ENCODE measurements at regions not wholly inside any gene's neighbourhood (a gene's known extent, or its start where the extent isn't known, plus 50 kb on each side); places are given as distances from the start of the nearest gene placed in this dataset.
"Not testable (repeated sequence)": the region's sequence is repeated elsewhere in the genome, so short reads cannot be mapped to it uniquely, and the experiment has no call there.

- H3K27ac ChIP-seq (ENCODE audit: low read depth in 1 of 2, low read length in 1 of 2) = no peak overlapping the region
- H3K9ac ChIP-seq (ENCODE audit: insufficient read depth in 1 of 2, low read length in 2 of 2) = no peak overlapping the region
- H3K4me1 ChIP-seq (ENCODE audit: control insufficient read depth in 5 of 5, insufficient read depth in 5 of 5, low read length in 5 of 5) = no peaks in the 10 kb centered on the region
- no peaks in the 10 kb centered on the region for H3K9me3 ChIP-seq (ENCODE audit: control insufficient read depth in 4 of 4, insufficient read depth in 3 of 4, low read length in 3 of 4)
- peak in 2 of 3 donors; percentile 28 to 29 for DNase-seq
- no peak for ATAC-seq (ENCODE audit: insufficient read depth, low FRiP score)
- no peak overlapping the region for H3K4me3 ChIP-seq
- no peaks in the 10 kb centered on the region for H3K27me3 ChIP-seq (ENCODE audit: control insufficient read depth in 3 of 3, insufficient read depth in 3 of 3, low read length in 2 of 3)
- TF ChIP-seq, protein P1, sequence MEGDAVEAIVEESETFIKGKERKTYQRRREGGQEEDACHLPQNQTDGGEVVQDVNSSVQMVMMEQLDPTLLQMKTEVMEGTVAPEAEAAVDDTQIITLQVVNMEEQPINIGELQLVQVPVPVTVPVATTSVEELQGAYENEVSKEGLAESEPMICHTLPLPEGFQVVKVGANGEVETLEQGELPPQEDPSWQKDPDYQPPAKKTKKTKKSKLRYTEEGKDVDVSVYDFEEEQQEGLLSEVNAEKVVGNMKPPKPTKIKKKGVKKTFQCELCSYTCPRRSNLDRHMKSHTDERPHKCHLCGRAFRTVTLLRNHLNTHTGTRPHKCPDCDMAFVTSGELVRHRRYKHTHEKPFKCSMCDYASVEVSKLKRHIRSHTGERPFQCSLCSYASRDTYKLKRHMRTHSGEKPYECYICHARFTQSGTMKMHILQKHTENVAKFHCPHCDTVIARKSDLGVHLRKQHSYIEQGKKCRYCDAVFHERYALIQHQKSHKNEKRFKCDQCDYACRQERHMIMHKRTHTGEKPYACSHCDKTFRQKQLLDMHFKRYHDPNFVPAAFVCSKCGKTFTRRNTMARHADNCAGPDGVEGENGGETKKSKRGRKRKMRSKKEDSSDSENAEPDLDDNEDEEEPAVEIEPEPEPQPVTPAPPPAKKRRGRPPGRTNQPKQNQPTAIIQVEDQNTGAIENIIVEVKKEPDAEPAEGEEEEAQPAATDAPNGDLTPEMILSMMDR (IDR thresholded peaks at IDR 0.05; ENCODE audit: control extremely low read depth, extremely low read depth) = no peak
- no peaks in the 10 kb centered on the region for H3K36me3 ChIP-seq (ENCODE audit: control insufficient read depth in 4 of 4, insufficient read depth in 4 of 4, low read length in 4 of 4)
- 66 to 70% methylated on average over 2 of the region's 2 CpGs for WGBS, 2 donors
Measured at GRCh38 chr2:35819033-35819432, 536.5 kb upstream of the CRIM1 start.

- H3K9me3 ChIP-seq (ENCODE audit: control insufficient read depth in 4 of 4, insufficient read depth in 3 of 4, low read length in 3 of 4); H3K9ac ChIP-seq (ENCODE audit: insufficient read depth in 1 of 2, low read length in 2 of 2); ATAC-seq (ENCODE audit: insufficient read depth, low FRiP score); H3K27me3 ChIP-seq (ENCODE audit: control insufficient read depth in 3 of 3, insufficient read depth in 3 of 3, low read length in 2 of 3); DNase-seq; H3K27ac ChIP-seq (ENCODE audit: low read depth in 1 of 2, low read length in 1 of 2); H3K36me3 ChIP-seq (ENCODE audit: control insufficient read depth in 4 of 4, insufficient read depth in 4 of 4, low read length in 4 of 4); H3K4me3 ChIP-seq; H3K4me1 ChIP-seq (ENCODE audit: control insufficient read depth in 5 of 5, insufficient read depth in 5 of 5, low read length in 5 of 5): not testable (repeated sequence)
- WGBS, 2 donors = 81 to 88% methylated on average over 2 of the region's 2 CpGs
Measured at GRCh38 chr2:35818359-35818758, 537.2 kb upstream of the CRIM1 start.

DNA sequence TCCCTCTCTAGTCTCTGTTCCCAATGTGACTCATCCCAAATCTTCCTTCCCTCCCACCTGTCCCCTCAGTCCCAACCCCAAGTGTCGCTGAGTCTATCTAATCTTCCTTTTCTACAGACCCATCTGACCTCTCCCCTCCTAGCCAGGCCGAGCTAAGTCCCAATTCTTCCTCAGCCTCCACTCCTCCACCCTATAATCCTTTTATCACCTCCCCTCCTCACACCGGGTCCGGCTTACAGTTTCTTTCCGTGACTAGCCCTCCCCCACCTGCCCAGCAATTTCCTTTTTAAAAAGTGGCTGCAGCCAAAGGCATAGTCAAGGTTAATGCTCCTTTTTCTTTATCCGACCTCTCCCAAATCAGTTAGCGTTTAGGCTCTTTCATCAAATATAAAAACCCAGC lies 541.0 kb upstream of the CRIM1 start:
- not testable (repeated sequence) for ATAC-seq (ENCODE audit: insufficient read depth, low FRiP score); DNase-seq; H3K9me3 ChIP-seq (ENCODE audit: control insufficient read depth in 4 of 4, insufficient read depth in 3 of 4, low read length in 3 of 4); H3K9ac ChIP-seq (ENCODE audit: insufficient read depth in 1 of 2, low read length in 2 of 2); H3K36me3 ChIP-seq (ENCODE audit: control insufficient read depth in 4 of 4, insufficient read depth in 4 of 4, low read length in 4 of 4); H3K27ac ChIP-seq (ENCODE audit: low read depth in 1 of 2, low read length in 1 of 2); H3K4me1 ChIP-seq (ENCODE audit: control insufficient read depth in 5 of 5, insufficient read depth in 5 of 5, low read length in 5 of 5); H3K4me3 ChIP-seq; H3K27me3 ChIP-seq (ENCODE audit: control insufficient read depth in 3 of 3, insufficient read depth in 3 of 3, low read length in 2 of 3)
- 72 to 74% methylated on average over 7 of the region's 7 CpGs for WGBS, 2 donors

DNA sequence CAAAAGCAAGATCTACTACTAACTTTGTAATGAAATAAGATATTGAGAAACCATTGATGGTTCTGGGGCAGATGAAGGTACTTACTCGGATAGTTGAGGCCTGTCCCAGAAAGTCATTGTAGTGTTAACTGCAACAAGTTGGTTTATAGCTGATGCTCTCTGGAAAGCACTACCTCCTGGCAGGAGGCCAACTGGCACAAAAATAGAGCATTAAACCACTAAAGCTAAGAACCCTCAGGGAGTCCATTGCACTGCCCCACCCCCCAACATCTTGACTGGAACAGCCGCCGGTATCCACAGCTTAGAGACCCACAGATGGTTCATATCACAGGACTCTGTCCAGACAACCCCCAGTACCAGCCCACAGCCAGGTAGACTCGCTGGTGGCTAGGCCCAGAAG lies 552.5 kb upstream of the CRIM1 start:
- H3K4me1 ChIP-seq (ENCODE audit: control insufficient read depth in 5 of 5, insufficient read depth in 5 of 5, low read length in 5 of 5) = no peaks in the 10 kb centered on the region
- TF ChIP-seq, protein P1 (IDR thresholded peaks at IDR 0.05; ENCODE audit: control extremely low read depth, extremely low read depth) = no peak
- no peaks in the 10 kb centered on the region for H3K9me3 ChIP-seq (ENCODE audit: control insufficient read depth in 4 of 4, insufficient read depth in 3 of 4, low read length in 3 of 4)
- no peaks in the 10 kb centered on the region for H3K36me3 ChIP-seq (ENCODE audit: control insufficient read depth in 4 of 4, insufficient read depth in 4 of 4, low read length in 4 of 4)
- H3K4me3 ChIP-seq = no peak overlapping the region
- DNase-seq (no peak), ATAC-seq (ENCODE audit: insufficient read depth, low FRiP score) (no peak)
- 66 to 77% methylated on average over 4 of the region's 4 CpGs for WGBS, 2 donors
- H3K27ac ChIP-seq (ENCODE audit: low read depth in 1 of 2, low read length in 1 of 2) = no peak overlapping the region
- no peaks in the 10 kb centered on the region for H3K27me3 ChIP-seq (ENCODE audit: control insufficient read depth in 3 of 3, insufficient read depth in 3 of 3, low read length in 2 of 3)
- no peak overlapping the region for H3K9ac ChIP-seq (ENCODE audit: insufficient read depth in 1 of 2, low read length in 2 of 2)

Data from lung (tissue), 11 donors.